ENCODE measurements at regions not wholly inside any gene's neighbourhood (a gene's known extent, or its start where the extent isn't known, plus 50 kb on each side); places are given as distances from the start of the nearest gene placed in this dataset.

DNA sequence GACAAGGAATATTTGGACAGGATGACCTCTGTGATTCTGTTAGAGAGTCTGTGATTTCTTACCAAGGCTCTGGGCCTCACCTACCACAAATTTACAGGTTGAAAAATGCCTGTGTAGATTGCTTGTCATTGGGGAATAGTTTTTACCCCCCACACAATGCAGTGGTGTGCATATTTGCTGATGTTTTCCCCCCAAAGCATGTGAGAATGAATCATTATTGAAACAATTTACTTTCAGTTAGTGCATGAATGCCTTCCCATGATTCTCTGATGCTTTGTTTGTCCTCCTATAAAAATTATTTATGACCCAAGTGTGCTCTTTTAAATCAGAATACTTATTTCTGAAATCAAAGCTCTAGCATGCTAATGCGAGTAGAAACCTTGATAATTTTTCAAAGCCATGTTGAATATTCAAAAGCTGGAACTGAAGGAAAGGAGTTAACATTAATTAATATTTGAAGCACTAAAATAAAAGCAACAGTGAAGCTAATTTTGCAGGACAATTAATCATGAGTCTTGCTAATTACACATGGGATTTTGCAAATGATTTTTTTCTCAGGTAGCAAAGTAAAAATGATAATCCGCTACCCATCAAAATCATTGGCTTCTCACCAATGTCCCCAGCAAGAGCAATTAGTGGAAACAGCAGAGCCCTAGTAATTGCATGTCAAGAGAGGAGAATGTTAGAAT is 361.2 kb upstream of the HNRNPA3 start:
- TF ChIP-seq, protein P1, sequence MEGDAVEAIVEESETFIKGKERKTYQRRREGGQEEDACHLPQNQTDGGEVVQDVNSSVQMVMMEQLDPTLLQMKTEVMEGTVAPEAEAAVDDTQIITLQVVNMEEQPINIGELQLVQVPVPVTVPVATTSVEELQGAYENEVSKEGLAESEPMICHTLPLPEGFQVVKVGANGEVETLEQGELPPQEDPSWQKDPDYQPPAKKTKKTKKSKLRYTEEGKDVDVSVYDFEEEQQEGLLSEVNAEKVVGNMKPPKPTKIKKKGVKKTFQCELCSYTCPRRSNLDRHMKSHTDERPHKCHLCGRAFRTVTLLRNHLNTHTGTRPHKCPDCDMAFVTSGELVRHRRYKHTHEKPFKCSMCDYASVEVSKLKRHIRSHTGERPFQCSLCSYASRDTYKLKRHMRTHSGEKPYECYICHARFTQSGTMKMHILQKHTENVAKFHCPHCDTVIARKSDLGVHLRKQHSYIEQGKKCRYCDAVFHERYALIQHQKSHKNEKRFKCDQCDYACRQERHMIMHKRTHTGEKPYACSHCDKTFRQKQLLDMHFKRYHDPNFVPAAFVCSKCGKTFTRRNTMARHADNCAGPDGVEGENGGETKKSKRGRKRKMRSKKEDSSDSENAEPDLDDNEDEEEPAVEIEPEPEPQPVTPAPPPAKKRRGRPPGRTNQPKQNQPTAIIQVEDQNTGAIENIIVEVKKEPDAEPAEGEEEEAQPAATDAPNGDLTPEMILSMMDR (IDR thresholded peaks at IDR 0.05; ENCODE audit: poor library complexity), result no peak
- no peak for TF ChIP-seq EZH2phosphoT487 (IDR thresholded peaks at IDR 0.05; ENCODE audit: low read depth, severe bottlenecking, unreplicated experiment)
- TF ChIP-seq EZH2 (IDR thresholded peaks at IDR 0.05; ENCODE audit: borderline replicate concordance), result no peak
- Histone ChIP-seq H3K9me2 (replicated peaks; ENCODE audit: insufficient read depth) (no peaks in the 10 kb centered on the region), H4K20me1 (ENCODE audit: insufficient read depth, poor library complexity, severe bottlenecking) (no peaks in the 10 kb centered on the region), H3K27me3 (no peaks in the 10 kb centered on the region), H3K36me3 (replicated peaks; ENCODE audit: insufficient read depth, low read depth) (no peaks in the 10 kb centered on the region), H3K4me3 (no peak overlapping the region), H3K4me2 (no peak overlapping the region), H3K9me3 (ENCODE audit: low read depth) (no peaks in the 10 kb centered on the region), H3K27ac (no peak overlapping the region), H2AFZ (no peak overlapping the region), H3K4me1 (ENCODE audit: insufficient read depth) (no peaks in the 10 kb centered on the region), H3K79me2 (no peaks in the 10 kb centered on the region)
- no peak for DNase-seq (ENCODE audit: low spot score)
- WGBS (ENCODE audit: low lambda C conversion rate, missing lambda C conversion rate), result 95% methylated on average over 2 of the region's 2 CpGs

GRCh38 chr2:176851889-176852483 is 360.6 kb upstream of the HNRNPA3 start:
- Histone ChIP-seq H3K4me2 (no peak overlapping the region), H3K4me1 (ENCODE audit: insufficient read depth) (no peaks in the 10 kb centered on the region), H3K9me3 (ENCODE audit: low read depth) (no peaks in the 10 kb centered on the region), H2AFZ (no peak overlapping the region), H3K36me3 (replicated peaks; ENCODE audit: insufficient read depth, low read depth) (no peaks in the 10 kb centered on the region), H3K27me3 (no peaks in the 10 kb centered on the region), H3K79me2 (no peaks in the 10 kb centered on the region), H3K27ac (no peak overlapping the region), H3K4me3 (no peak overlapping the region), H3K9me2 (replicated peaks; ENCODE audit: insufficient read depth) (no peaks in the 10 kb centered on the region), H4K20me1 (ENCODE audit: insufficient read depth, poor library complexity, severe bottlenecking) (no peaks in the 10 kb centered on the region)
- DNase-seq (ENCODE audit: low spot score), result no peak
- 96% methylated on average over 1 of the region's 1 CpG for WGBS (ENCODE audit: low lambda C conversion rate, missing lambda C conversion rate)
- TF ChIP-seq, protein P1 (IDR thresholded peaks at IDR 0.05; ENCODE audit: poor library complexity), result no peak

GRCh38 chr2:176852667-176853066 is 359.9 kb upstream of the HNRNPA3 start:
- no peak overlapping the region for H2AFZ ChIP-seq
- WGBS (ENCODE audit: low lambda C conversion rate, missing lambda C conversion rate), result 41% methylated on average over 3 of the region's 3 CpGs
- H3K4me1 ChIP-seq (ENCODE audit: insufficient read depth), result no peaks in the 10 kb centered on the region
- no peaks in the 10 kb centered on the region for H3K9me2 ChIP-seq (replicated peaks; ENCODE audit: insufficient read depth)
- no peaks in the 10 kb centered on the region for H3K27me3 ChIP-seq
- H4K20me1 ChIP-seq (ENCODE audit: insufficient read depth, poor library complexity, severe bottlenecking), result no peaks in the 10 kb centered on the region
- H3K36me3 ChIP-seq (replicated peaks; ENCODE audit: insufficient read depth, low read depth), result no peaks in the 10 kb centered on the region
- TF ChIP-seq EZH2phosphoT487 (IDR thresholded peaks at IDR 0.05; ENCODE audit: low read depth, severe bottlenecking, unreplicated experiment) (no peak), EZH2 (IDR thresholded peaks at IDR 0.05; ENCODE audit: borderline replicate concordance) (no peak)
- TF ChIP-seq, protein P1 (IDR thresholded peaks at IDR 0.05; ENCODE audit: poor library complexity), result no peak
- no peaks in the 10 kb centered on the region for H3K79me2 ChIP-seq
- no peak overlapping the region for H3K4me2 ChIP-seq
- no peak overlapping the region for H3K4me3 ChIP-seq
- DNase-seq (ENCODE audit: low spot score), result no peak
- no peak overlapping the region for H3K27ac ChIP-seq
- H3K9me3 ChIP-seq (ENCODE audit: low read depth), result no peaks in the 10 kb centered on the region
